GM06990 (cell line): ENCODE measurements at regions not wholly inside any gene's neighbourhood (a gene's known extent, or its start where the extent isn't known, plus 50 kb on each side); places are given as distances from the start of the nearest gene placed in this dataset.

Experiments
- DNase-seq: peaks from one replicate; pipeline ENCODE4 v3.0.0-alpha.2; 2011; ENCODE audit not compliant: insufficient read length; ENCODE audit errors: extremely low read depth
- H3K27me3 ChIP-seq: replicated peaks from 2 replicates; pipeline ENCODE4 v1.6.0; 2011; ENCODE audit warnings: low read length; ENCODE audit not compliant: control insufficient read depth, insufficient read depth
- H3K36me3 ChIP-seq: 2 replicates; pipeline ENCODE4 v1.5.1; 2011; ENCODE audit warnings: low read length; ENCODE audit not compliant: control insufficient read depth, insufficient read depth
- H3K4me3 ChIP-seq: replicated peaks from 2 replicates; pipeline ENCODE4 v1.5.1; 2011; ENCODE audit warnings: low read depth, mild to moderate bottlenecking, control low read depth, low read length
- CTCF ChIP-seq: IDR thresholded peaks from 2 replicates; pipeline ENCODE4 v1.5.1; 2011; ENCODE audit warnings: low read length, control low read depth, mild to moderate bottlenecking, inconsistent platforms; ENCODE audit not compliant: insufficient read depth, poor library complexity, severe bottlenecking

- no peak for DNase-seq
- Histone ChIP-seq H3K4me3 (no peak overlapping the region), H3K27me3 (no peaks in the 10 kb centered on the region), H3K36me3 (no peaks in the 10 kb centered on the region)
- no peak for TF ChIP-seq CTCF
Observed at GRCh38 chr2:66036948-66037347, 398.0 kb upstream of the MEIS1 start.

DNA sequence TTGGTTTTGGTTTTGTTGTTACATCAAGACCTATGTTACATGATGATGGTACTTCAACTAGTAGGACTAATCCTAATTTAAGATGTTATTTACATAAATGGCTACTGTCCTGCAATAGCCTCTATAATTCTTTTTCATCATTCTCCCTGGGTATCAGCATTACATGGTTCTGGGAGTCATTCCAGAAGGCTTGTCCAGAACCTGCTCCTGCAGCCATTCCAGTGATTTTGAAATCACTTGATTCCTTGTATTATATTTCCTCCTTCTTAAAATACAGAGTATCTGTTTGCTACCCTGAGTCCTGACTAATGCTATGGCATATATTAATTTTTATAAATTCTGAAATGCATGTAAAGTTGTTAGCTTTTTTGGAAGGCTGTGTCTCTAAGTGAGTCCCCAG, 400.5 kb upstream of the MEIS1 start:
- DNase-seq = no peak

DNA sequence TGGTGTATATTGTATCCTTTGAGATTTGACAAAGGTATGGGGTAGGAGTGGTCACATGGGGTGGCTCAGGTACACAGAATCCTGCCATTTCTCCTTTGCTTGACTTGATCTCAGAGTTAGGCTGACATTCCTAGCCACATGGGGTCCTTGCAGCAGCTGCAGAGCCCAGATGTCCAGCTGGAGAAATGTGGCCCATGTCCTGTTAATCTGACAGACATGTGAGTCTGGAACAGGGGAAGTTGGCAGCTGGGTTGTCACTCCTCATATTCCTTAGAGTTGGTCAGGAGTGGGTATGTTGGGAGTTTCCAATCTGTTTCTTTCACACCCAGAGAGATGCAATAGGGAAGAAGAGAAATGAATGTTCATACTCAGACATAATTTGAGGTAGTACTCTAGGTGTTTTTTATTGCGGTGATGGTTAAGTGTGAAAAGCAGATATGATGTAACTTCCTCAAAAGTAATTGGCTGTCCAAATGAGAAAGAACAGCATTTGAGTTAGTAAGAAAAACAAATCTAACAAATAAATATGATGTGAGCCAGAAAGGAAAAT, 402.6 kb upstream of the MEIS1 start:
- DNase-seq = peak; percentile 6
- Histone ChIP-seq H3K27me3 (no peaks in the 10 kb centered on the region), H3K36me3 (no peaks in the 10 kb centered on the region), H3K4me3 (no peak overlapping the region)
- TF ChIP-seq CTCF = no peak

More for the DNA sequence above, 400.5 kb upstream of the MEIS1 start:
- H3K27me3 ChIP-seq = no peaks in the 10 kb centered on the region
- H3K4me3 ChIP-seq = no peak overlapping the region
- H3K36me3 ChIP-seq = no peaks in the 10 kb centered on the region
- TF ChIP-seq CTCF = no peak

- no peak for TF ChIP-seq CTCF
- Histone ChIP-seq H3K4me3 (no peak overlapping the region), H3K36me3 (no peaks in the 10 kb centered on the region), H3K27me3 (no peaks in the 10 kb centered on the region)
- DNase-seq = no peak
Observed at GRCh38 chr2:66031236-66031635, 403.7 kb upstream of the MEIS1 start.

DNA sequence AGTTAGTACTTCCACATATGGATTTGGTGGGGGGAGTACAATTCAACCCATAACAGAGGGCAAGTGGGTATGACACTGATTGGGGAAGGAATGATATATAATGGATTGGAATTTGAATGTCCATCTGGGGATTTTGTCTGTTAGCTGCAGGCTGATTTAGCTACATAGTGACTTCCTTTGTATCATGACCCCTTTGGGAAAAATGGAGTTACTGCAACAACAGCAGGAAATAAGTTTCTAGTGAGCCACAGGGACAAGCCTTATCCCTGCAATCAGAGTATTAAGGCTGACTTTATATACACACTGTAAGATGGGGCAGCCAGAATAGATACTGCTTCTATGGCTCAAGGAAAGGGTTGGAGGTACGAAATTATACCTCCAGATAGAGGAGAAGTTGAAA, 404.4 kb upstream of the MEIS1 start:
- Histone ChIP-seq H3K4me3 (no peak overlapping the region), H3K36me3 (no peaks in the 10 kb centered on the region), H3K27me3 (no peaks in the 10 kb centered on the region)
- TF ChIP-seq CTCF = no peak
- DNase-seq = no peak

DNA sequence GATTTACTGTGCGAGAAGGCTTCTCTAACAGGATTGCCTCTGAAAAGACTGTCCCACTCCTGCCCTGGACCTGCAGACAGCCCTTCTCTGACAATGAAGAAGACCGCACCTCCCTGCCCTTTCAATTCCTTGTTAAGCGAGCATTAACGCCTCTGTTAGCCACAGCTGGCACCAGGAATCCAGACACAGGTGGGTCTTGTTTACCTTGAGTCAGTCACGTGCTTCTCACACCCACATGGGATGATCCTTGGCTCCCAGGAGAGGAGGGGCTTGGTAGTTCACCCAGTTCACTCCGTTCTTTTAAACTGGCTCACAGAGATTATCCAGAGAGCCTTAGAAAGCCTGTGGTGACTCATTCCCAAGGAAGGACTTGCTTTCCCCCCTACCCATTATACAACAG, 410.5 kb upstream of the MEIS1 start:
- Histone ChIP-seq H3K36me3 (no peaks in the 10 kb centered on the region), H3K4me3 (no peak overlapping the region), H3K27me3 (no peaks in the 10 kb centered on the region)
- DNase-seq = no peak
- no peak for TF ChIP-seq CTCF
